HCT116 (cell line): ENCODE measurements at regions not wholly inside any gene's neighbourhood (a gene's known extent, or its start where the extent isn't known, plus 50 kb on each side); places are given as distances from the start of the nearest gene placed in this dataset.

Experiments
- ATAC-seq: fragments of 200-7000 bp; cut with Tn5 transposase; 2 replicates; pipeline ENCODE4 v1.9.1; 2020; ENCODE audit warnings: mild to moderate bottlenecking, moderate library complexity
- BruUV-seq: library from RNA; stranded (reverse); fragments of 400-500 nt; replicated peaks from 2 replicates; lab custom pipeline; 2021; lab: Mats Ljungman, UMichigan
- CTCF ChIA-PET: fragments of 300-600 bp; sonication (Branson Sonifier 250); formaldehyde crosslinking; loops from one replicate; lab custom pipeline; 2021; ENCODE audit warnings: antibody characterized with exemption; lab: Charles Lee
- POLR2A ChIA-PET: fragments of 300-600, 350-600 bp; sonication (Branson Sonifier 250); formaldehyde crosslinking; loops from one replicate; lab custom pipeline; 2021; ENCODE audit warnings: antibody characterized with exemption; lab: Charles Lee
- RAD21 ChIA-PET, 2 experiments: fragments of 300-600 bp; sonication (Branson Sonifier 250); formaldehyde crosslinking; loops; one replicate each; lab custom pipeline; 2023; ENCODE audit warnings: low total read pairs in 2 of 2; ENCODE audit not compliant: uncharacterized antibody in 2 of 2, unreplicated experiment in 2 of 2, low non-redundant PET in 1 of 2; lab: Charles Lee
- DNase-seq: peaks from one replicate; pipeline ENCODE4 v3.0.0-alpha.2; 2010; ENCODE audit warnings: low read depth, low spot score
- H2AFZ ChIP-seq: fragments of 200-600 bp; shearing (Covaris generic), sonication (generic); 2 replicates; pipeline ENCODE4 v1.6.1; 2017; ENCODE audit warnings: low read depth, mixed run types, mixed read lengths, antibody characterized with exemption, low read length; ENCODE audit not compliant: poor library complexity, severe bottlenecking
- H3K27ac ChIP-seq: 2 replicates; pipeline ENCODE4 v1.5.1; 2012; ENCODE audit warnings: low read depth, low read length
- H3K27me3 ChIP-seq: fragments of 200-600 bp; sonication (generic); 2 replicates; pipeline ENCODE4 v1.6.1; 2016; ENCODE audit warnings: mixed run types, low read length, mixed read lengths; ENCODE audit not compliant: insufficient read depth
- H3K36me3 ChIP-seq, 2 experiments: fragments of 200-500 bp in 1 of 2; fragments of 200-600 bp in 1 of 2; sonication (Bioruptor generic) in 1 of 2; sonication (generic) in 1 of 2; 2 replicates each; pipeline versions ENCODE4 v1.5.1 to v1.6.1; 2014 to 2016; ENCODE audit warnings: low read length in 2 of 2, inconsistent platforms in 1 of 2, mixed read lengths in 1 of 2, mixed run types in 1 of 2; ENCODE audit not compliant: insufficient read depth in 2 of 2, control insufficient read depth in 1 of 2
- H3K4me1 ChIP-seq, 2 experiments: fragments of 200-600 bp in 1 of 2; sonication (generic) in 1 of 2; 2 replicates each; pipeline versions ENCODE4 v1.5.1 to v1.6.1; 2012 to 2017; ENCODE audit warnings: low read length in 2 of 2, inconsistent platforms in 1 of 2, mild to moderate bottlenecking in 1 of 2, mixed read lengths in 1 of 2, mixed run types in 1 of 2, moderate library complexity in 1 of 2; ENCODE audit not compliant: insufficient read depth in 2 of 2, control insufficient read depth in 1 of 2
- H3K4me2 ChIP-seq: fragments of 200-600 bp; sonication (generic); 2 replicates; pipeline ENCODE4 v1.6.1; 2017; ENCODE audit warnings: mixed run types, low read length, mixed read lengths
- H3K4me3 ChIP-seq, 2 experiments: fragments of 200-600 bp in 1 of 2; sonication (generic) in 1 of 2; replicated peaks in 1 of 2; 2 replicates each; pipeline ENCODE4 v1.5.1; 2011 to 2016; ENCODE audit warnings: low read length in 2 of 2, control low read depth in 1 of 2, low read depth in 1 of 2, mild to moderate bottlenecking in 1 of 2, mixed read lengths in 1 of 2, mixed run types in 1 of 2
- H3K79me2 ChIP-seq: fragments of 200-600 bp; sonication (generic); 2 replicates; pipeline ENCODE4 v1.6.1; 2017; ENCODE audit warnings: mild to moderate bottlenecking, mixed run types, low read length, moderate library complexity, mixed read lengths; ENCODE audit not compliant: insufficient read depth
- H3K9ac ChIP-seq: fragments of 200-600 bp; sonication (generic); 2 replicates; pipeline ENCODE4 v1.6.1; 2016; ENCODE audit warnings: low read length, mixed read lengths
- H3K9me2 ChIP-seq: fragments of 200-600 bp; sonication (generic), shearing (Covaris generic); 2 replicates; pipeline ENCODE4 v1.6.1; 2017; ENCODE audit warnings: mixed run types, mild to moderate bottlenecking, moderate library complexity; ENCODE audit not compliant: insufficient read depth
- H3K9me3 ChIP-seq, 2 experiments: fragments of 200-500 bp in 1 of 2; fragments of 200-600 bp in 1 of 2; sonication (Bioruptor generic) in 1 of 2; sonication (generic) in 1 of 2; 2 replicates each; pipeline ENCODE4 v1.6.1; 2014 to 2017; ENCODE audit warnings: low read length in 2 of 2, mixed read lengths in 2 of 2, inconsistent platforms in 1 of 2, low read depth in 1 of 2, mild to moderate bottlenecking in 1 of 2, mixed run types in 1 of 2, moderate library complexity in 1 of 2; ENCODE audit not compliant: control insufficient read depth in 1 of 2, insufficient read depth in 1 of 2
- H4K20me1 ChIP-seq: fragments of 200-600 bp; sonication (generic), shearing (Covaris generic); 2 replicates; pipeline ENCODE4 v1.6.1; 2017; ENCODE audit warnings: mixed run types, mild to moderate bottlenecking, moderate library complexity; ENCODE audit not compliant: insufficient read depth
- CBX3 ChIP-seq: IDR thresholded peaks from 2 replicates; pipeline ENCODE4 v1.6.1; 2012; ENCODE audit warnings: low read depth
- CEBPB ChIP-seq: IDR thresholded peaks from 2 replicates; pipeline ENCODE4 v1.6.1; 2012; ENCODE audit warnings: low read depth
- ELF1 ChIP-seq: IDR thresholded peaks from 2 replicates; pipeline ENCODE4 v1.6.1; 2012; ENCODE audit warnings: low read depth, borderline replicate concordance
- EZH2phosphoT487 ChIP-seq: fragments of 200-600 bp; IDR thresholded peaks from 2 replicates; pipeline ENCODE4 v1.6.1; 2018; ENCODE audit warnings: antibody characterized with exemption, borderline replicate concordance
- FOSL1 ChIP-seq: IDR thresholded peaks from 2 replicates; pipeline ENCODE4 v1.6.1; 2012; ENCODE audit warnings: low read depth
- MAX ChIP-seq: IDR thresholded peaks from 2 replicates; pipeline ENCODE4 v1.6.1; 2012
- POLR2AphosphoS5 ChIP-seq: IDR thresholded peaks from 2 replicates; pipeline ENCODE4 v1.6.1; 2011; ENCODE audit warnings: mild to moderate bottlenecking, low read depth, low read length, moderate library complexity
- RAD21 ChIP-seq: IDR thresholded peaks from 2 replicates; pipeline ENCODE4 v1.6.1; 2012; ENCODE audit warnings: low read depth, mild to moderate bottlenecking
- REST ChIP-seq: IDR thresholded peaks from 2 replicates; pipeline ENCODE4 v1.6.1; 2012; ENCODE audit warnings: low read depth
- SP1 ChIP-seq: IDR thresholded peaks from 2 replicates; pipeline ENCODE4 v1.6.1; 2012; ENCODE audit warnings: low read depth
- SRF ChIP-seq: IDR thresholded peaks from 2 replicates; pipeline ENCODE4 v1.6.1; 2012; ENCODE audit warnings: low read depth
- YY1 ChIP-seq: IDR thresholded peaks from 2 replicates; pipeline ENCODE4 v1.6.1; 2011; ENCODE audit warnings: low read length, low read depth, moderate library complexity, mild to moderate bottlenecking; ENCODE audit not compliant: insufficient replicate concordance; ENCODE audit errors: extremely low read depth
- ZBTB33 ChIP-seq: IDR thresholded peaks from 2 replicates; pipeline ENCODE4 v1.6.1; 2011; ENCODE audit warnings: mild to moderate bottlenecking, low read length, moderate library complexity; ENCODE audit not compliant: insufficient replicate concordance; ENCODE audit errors: extremely low read depth
- ZFX ChIP-seq: fragments of 450-650 bp; IDR thresholded peaks from 2 replicates; pipeline ENCODE4 v1.6.1; 2017
- ZNF274 ChIP-seq: fragments of 200-500 bp; sonication (Bioruptor generic); IDR thresholded peaks from 2 replicates; pipeline ENCODE4 v1.6.1; 2014; ENCODE audit warnings: mild to moderate bottlenecking, low read depth, low read length, inconsistent platforms
- intact Hi-C: fragments of 100-400 bp; cut with micrococcal nuclease; formaldehyde crosslinking; loops from 2 replicates; pipeline ENCODE4 v1.10.0; 2022
- TF ChIP-seq, protein P1 (sequence below), 3 experiments: fragments of 200-600 bp in 1 of 3; sonication (generic) in 1 of 3; IDR thresholded peaks in 2 of 3; conservative IDR thresholded peaks in 1 of 3; 2 replicates each; pipeline ENCODE4 v1.5.1; 2012 to 2017; ENCODE audit warnings: low read depth in 2 of 3, low read length in 2 of 3, antibody characterized with exemption in 1 of 3, borderline replicate concordance in 1 of 3, control low read depth in 1 of 3, mild to moderate bottlenecking in 1 of 3, mixed read lengths in 1 of 3, mixed run types in 1 of 3, moderate library complexity in 1 of 3; ENCODE audit not compliant: insufficient read depth in 1 of 3

- Histone ChIP-seq H4K20me1 (no peaks in the 10 kb centered on the region), H3K27me3 (no peaks in the 10 kb centered on the region), H3K9me2 (no peaks in the 10 kb centered on the region), H3K27ac (no peak overlapping the region), H3K36me3 (no peaks in the 10 kb centered on the region)
- CTCF ChIA-PET: interaction anchor here (0.6 kb wide), 1 partner anchor 972 kb away, joined by 3 read pairs; no protein-coding TSS in a partner anchor
- no TSS peak for BruUV-seq
- intact Hi-C loops: no loop called here
- ATAC-seq: no peak
- no peak for DNase-seq
- TF ChIP-seq ZBTB33 (no peak), MAX (no peak), ELF1 (no peak), FOSL1 (no peak), ZFX (no peak), CEBPB (no peak), SP1 (no peak), EZH2phosphoT487 (no peak), SRF (no peak), RAD21 (no peak), POLR2AphosphoS5 (no peak), YY1 (no peak), REST (no peak), CBX3 (no peak), ZNF274 (no peak)
- TF ChIP-seq, protein P1, sequence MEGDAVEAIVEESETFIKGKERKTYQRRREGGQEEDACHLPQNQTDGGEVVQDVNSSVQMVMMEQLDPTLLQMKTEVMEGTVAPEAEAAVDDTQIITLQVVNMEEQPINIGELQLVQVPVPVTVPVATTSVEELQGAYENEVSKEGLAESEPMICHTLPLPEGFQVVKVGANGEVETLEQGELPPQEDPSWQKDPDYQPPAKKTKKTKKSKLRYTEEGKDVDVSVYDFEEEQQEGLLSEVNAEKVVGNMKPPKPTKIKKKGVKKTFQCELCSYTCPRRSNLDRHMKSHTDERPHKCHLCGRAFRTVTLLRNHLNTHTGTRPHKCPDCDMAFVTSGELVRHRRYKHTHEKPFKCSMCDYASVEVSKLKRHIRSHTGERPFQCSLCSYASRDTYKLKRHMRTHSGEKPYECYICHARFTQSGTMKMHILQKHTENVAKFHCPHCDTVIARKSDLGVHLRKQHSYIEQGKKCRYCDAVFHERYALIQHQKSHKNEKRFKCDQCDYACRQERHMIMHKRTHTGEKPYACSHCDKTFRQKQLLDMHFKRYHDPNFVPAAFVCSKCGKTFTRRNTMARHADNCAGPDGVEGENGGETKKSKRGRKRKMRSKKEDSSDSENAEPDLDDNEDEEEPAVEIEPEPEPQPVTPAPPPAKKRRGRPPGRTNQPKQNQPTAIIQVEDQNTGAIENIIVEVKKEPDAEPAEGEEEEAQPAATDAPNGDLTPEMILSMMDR (IDR thresholded peaks at IDR 0.05 in 2 of 3, conservative IDR thresholded peaks at IDR 0.05 in 1 of 3; ENCODE audit: borderline replicate concordance in 1 of 3, insufficient read depth in 1 of 3, low read depth in 2 of 3, low read length in 2 of 3): no peak
- TF ChIP-seq, all 23 proteins: peak for 0
- no peak overlapping the region for H3K4me2 ChIP-seq
- no peaks in the 10 kb centered on the region for H3K4me1 ChIP-seq
- no peaks in the 10 kb centered on the region for H3K9me3 ChIP-seq
- H2AFZ ChIP-seq: no peak overlapping the region
- ChIA-PET POLR2A (no interaction called here), RAD21 (no interaction called here)
- no peak overlapping the region for H3K4me3 ChIP-seq
- H3K79me2 ChIP-seq: no peaks in the 10 kb centered on the region
- H3K9ac ChIP-seq: no peak overlapping the region
These were observed 115.3 kb upstream of the ITGA1 start for GRCh38 chr5:52672459-52672858.
